NCI-H510A treated with DMSO at 0.1 percent for 48 hours (cell line): ENCODE measurements at regions not wholly inside any gene's neighbourhood (a gene's known extent, or its start where the extent isn't known, plus 50 kb on each side); places are given as distances from the start of the nearest gene placed in this dataset.

ENCODE experiments used
- DNase-seq: peaks from one replicate; lab custom pipeline; 2025; lab: John Stamatoyannopoulos, UW

DNA sequence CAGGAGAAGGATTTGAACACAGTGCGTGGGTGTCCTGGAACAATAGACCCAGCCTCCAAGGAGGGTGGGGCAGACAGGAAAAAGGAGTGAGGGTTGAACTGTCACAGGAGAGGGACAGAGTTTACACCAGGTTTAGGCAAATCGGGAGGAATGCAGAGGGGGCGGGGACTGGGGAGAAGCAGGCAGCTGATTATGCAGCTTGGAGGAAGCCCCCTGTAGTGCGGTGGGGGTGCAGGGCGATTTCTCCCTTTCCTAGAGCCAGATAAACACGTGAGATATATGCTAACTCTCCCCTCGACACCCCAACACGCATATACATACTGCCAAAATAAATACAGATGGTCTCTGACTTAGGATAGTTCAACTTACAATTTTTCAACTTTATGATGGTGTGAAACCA lies 108.6 kb upstream of the PRR20G start:
- DNase-seq: no peak

GRCh38 chr3:127395663-127396355 lies 108.0 kb upstream of the PRR20G start:
- no peak for DNase-seq

- DNase-seq: no peak
Observed at GRCh38 chr3:127394984-127395662, 107.3 kb upstream of the PRR20G start.

GRCh38 chr3:127394031-127394430 lies 106.2 kb upstream of the PRR20G start:
- no peak for DNase-seq

DNA sequence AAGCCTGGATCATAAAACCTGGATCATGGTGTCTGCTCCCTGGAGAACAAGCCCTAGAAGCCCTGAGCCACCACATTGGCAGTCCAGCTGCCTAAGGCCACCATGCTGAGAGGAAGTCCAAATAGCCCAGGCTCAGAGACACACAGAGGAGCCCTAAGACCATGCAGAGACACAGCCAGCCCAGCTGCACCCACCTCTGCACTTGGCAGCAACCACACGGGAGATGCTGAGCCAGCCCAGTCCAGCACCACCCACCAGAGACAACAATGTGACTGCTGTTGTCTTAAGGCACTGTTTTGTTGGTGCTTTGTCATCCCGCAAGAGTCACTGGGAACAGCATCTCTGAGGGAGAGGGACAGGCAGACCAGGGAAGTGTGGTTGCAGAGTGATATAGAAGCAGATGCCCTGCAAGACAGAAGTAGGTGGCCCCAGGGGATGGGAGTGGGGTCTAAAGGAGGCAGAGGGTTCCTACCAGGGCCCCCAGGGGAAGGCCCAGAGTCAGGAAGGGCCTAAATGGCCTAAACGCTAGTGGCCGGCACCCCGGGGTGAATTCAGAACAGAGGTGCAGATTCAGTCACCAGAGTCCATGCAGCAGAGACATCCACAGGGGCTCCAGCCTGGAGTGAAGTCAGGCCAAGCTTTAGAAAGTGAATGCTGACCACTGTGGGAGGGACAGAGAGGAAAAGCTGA lies 105.4 kb upstream of the PRR20G start:
- DNase-seq: no peak

DNA sequence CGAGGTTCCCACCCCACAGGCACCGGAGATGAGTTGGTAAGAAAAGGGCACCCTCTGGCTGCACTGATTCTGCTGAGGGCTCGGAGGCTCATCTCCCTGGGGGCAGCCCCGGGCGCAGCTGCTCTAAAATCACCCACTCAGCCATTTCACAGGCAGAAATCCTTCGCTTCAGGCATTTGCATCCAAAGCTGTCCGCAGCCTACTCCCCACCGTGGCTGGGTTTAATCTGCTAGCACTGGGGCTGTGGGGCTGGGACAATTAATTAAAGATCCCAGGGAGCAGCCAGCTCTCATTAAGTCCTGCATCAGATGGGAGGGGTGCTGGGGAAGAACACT lies 104.3 kb upstream of the PRR20G start:
- no peak for DNase-seq

DNA sequence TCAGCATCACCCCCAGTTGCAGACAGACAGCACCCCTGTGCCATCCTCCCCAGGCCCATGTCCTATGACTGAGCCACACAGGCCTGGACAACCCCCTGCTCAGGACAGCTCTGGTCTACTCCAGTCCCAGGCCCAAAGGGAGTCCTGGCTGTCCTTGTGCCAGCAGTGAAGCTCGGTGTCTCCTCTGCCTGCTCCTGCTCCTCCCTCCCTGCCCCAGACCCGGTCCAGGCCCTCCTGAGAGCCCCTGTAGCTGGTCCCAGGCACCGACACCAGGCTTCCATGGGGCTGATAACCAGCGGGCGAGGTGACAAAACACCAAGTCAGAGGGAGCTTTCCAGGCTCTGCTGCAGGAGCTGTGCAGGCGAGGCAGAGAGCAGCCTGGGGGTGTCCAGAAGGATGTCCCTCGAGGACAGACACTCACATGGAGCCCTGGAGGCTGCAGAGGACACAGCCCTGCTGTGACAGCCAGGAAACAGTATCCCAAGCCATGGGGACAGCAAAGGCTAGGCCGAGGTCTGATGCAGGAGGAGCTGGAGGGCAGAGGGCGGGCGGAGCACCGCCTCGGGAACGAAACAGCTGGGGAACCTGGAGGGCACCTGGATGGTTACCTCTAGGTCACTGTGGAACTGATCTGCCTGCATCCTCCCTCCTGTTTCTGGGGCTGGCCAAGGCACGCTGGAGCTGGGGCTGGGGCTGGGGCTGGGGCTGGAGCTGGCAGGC lies 103.8 kb upstream of the PRR20G start:
- no peak for DNase-seq

- no peak for DNase-seq
Observed at GRCh38 chr3:127390365-127391025, 102.6 kb upstream of the PRR20G start.

DNA sequence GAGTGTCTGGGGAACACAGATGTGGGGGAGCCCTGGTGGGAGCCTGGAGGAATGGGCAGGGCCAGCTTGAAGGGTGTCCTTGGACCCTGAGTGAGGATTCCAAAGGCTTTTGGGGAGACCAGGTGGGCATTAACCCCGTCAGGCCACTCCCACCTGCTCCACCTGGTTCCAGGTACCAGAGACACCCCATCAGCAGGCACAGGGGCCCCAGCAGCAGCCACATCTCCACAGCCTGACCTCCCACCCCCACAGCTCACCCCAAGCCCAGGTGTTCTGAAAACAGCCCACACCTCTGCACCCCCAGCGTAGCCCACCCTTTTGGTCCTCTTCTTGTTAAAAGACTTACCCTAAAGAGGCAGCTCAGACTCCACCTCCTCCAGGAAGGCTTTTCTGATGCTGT lies 102.1 kb upstream of the PRR20G start:
- no peak for DNase-seq

GRCh38 chr3:127389420-127389819 lies 101.6 kb upstream of the PRR20G start:
- no peak for DNase-seq

GRCh38 chr3:127388427-127388826 lies 100.6 kb upstream of the PRR20G start:
- no peak for DNase-seq

- DNase-seq: no peak
Observed at GRCh38 chr3:127387556-127388153, 99.8 kb upstream of the PRR20G start.

- no peak for DNase-seq
Observed at GRCh38 chr3:127387119-127387518, 99.3 kb upstream of the PRR20G start.

- DNase-seq: no peak
Observed at GRCh38 chr3:127386490-127386889, 98.6 kb upstream of the PRR20G start.

- DNase-seq: no peak
Observed at GRCh38 chr3:127385540-127385870, 97.7 kb upstream of the PRR20G start.

DNA sequence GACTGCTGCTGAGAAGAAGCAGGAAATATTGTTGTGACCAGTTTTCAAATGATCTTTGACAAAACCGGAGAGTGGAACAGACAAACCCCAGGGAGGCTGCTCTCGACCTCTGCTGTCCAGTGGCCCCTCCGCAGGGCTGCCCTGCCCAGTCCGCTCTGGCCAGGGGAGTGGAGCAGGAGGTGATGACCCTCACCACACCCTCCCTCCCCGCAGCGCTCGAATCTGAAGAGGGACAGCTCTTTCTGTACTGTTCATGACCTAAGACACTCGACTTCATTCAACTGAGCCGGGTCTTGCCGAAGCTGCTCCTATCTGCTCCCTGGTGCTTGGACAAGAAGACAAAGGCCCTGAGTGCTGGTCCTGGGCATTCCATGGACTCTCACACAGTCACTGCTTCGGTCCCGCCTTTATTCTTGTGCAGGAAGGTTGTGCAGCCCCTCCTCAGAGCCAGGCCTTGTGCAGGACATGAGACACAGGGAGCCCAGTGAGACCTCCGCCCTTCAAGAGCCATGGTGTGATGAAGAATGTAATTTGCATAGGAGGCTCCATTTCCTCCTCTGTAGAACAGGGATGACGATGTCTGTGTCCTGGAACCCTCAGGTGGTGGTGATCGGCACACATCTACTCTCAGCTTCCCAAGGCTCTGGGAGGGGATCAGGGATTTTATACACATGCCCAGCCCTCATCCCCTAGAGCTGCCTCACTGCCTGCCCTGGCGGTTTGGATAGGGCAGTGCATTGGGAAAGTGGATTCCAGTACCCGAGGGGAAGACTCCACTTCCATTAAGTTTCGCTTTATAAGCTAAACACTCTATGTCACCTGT lies 97.1 kb upstream of the PRR20G start:
- no peak for DNase-seq

DNA sequence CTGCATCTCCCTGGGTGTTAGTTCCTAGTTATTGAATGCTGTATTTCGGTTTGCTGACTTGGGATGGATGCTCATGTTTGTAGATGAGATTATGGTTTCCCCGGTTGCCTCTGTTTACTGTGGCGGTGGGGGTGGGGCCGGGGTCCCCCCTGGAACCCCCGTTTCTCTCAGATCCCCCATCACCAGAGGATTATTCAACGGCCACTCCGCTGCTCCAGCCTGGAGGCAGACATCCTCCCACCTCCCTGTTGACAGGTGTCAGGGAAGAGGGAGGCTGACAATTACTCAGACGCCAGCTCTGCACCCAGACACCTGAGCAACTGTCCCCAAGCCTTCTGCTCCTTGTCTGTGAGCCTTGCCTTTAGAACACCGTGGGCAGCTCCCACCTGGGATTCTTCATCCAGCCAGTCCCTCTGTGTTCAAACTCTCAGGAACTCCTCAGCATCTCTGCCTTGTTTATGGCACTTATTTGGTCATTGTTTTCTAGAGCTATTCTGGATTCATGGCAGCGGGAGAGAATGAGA lies 95.9 kb upstream of the PRR20G start:
- no peak for DNase-seq

DNA sequence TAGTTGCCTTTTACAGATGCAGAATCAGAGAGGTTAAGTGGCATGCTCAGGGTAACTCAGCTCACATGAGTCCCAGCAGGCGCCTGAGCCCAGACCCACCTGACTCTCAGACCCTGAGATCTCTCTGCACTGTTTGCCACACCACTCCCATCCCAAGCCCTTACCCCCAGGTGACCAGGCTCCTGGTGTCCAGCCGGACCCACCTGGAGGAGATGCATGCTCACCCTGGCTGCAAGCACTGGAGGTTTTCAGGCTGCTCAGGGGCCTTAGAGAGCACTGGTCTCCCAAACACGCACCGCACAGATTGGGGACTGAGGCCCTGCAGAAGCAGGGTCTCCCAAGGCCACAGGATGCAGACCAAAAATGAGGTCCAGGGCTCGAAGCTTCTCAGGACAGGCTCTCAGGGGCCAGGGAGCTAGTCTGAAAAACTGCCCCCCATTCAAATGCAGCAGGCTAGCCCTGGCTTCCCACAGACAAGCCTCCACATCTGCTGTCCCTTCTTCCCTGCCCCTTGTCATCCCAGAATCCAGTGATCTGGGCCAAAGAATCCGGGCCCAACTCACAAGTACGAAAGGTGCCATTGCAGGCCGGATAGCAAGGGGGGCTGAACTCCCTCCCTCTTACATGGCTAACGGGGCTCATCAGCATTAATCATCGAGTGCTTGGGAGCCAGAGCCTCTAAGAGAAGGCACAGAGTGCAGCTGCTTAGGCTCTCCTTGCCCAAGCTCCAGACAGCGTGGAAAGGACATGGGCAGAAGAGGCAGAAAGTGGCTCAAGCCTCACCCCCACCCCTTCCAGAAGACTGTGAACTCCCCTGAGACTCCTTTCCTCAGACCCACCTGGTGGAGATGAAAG lies 90.2 kb upstream of the PRR20G start:
- no peak for DNase-seq

- no peak for DNase-seq
Observed at GRCh38 chr3:127375151-127375930, 87.5 kb upstream of the PRR20G start.
